ENCODE measurements at regions not wholly inside any gene's neighbourhood (a gene's known extent, or its start where the extent isn't known, plus 50 kb on each side); places are given as distances from the start of the nearest gene placed in this dataset.

GRCh38 chr6:9307187-9307586, 871.8 kb upstream of the SLC35B3 start:
- intact Hi-C loops (cut with micrococcal nuclease; ENCODE audit: unreplicated experiment), result no loop called here
- BruUV-seq (replicated peaks), result no TSS peak
- Histone ChIP-seq H3K4me1 (ENCODE audit: control insufficient read depth, insufficient read depth, low read length) (no peaks in the 10 kb centered on the region), H3K27ac (ENCODE audit: low read length) (no peak overlapping the region), H3K9me3 (ENCODE audit: control insufficient read depth, insufficient read depth, low read depth, low read length) (no peaks in the 10 kb centered on the region), H3K36me3 (ENCODE audit: control insufficient read depth, insufficient read depth, low read length) (no peaks in the 10 kb centered on the region), H3K27me3 (ENCODE audit: control insufficient read depth, insufficient read depth, low read length) (no peaks in the 10 kb centered on the region), H3K4me3 (ENCODE audit: low read depth in 2 of 2, low read length in 2 of 2) (no peak overlapping the region)
- ATAC-seq (no peak), DNase-seq (ENCODE audit: low read depth, low spot score) (no peak)
- CTCF ChIA-PET, result no interaction called here
- no peak for TF ChIP-seq SIN3A (IDR thresholded peaks at IDR 0.05; ENCODE audit: borderline replicate concordance, insufficient read depth, low read depth, low read length)
- TF ChIP-seq CTCF (IDR thresholded peaks at IDR 0.05), result no peak
- no peak for TF ChIP-seq REST (IDR thresholded peaks at IDR 0.05; ENCODE audit: insufficient read depth in 1 of 2, low read depth in 2 of 2, low read length in 1 of 2)
- no peak for TF ChIP-seq POLR2AphosphoS5 (IDR thresholded peaks at IDR 0.05; ENCODE audit: low read depth, low read length)
- TF ChIP-seq TCF7L2 (IDR thresholded peaks at IDR 0.05; ENCODE audit: low read depth, low read length), result no peak
- POLR2A ChIA-PET, result no interaction called here
- in situ Hi-C loops (cut with HindIII; ENCODE audit: low pct_unique_long_range_greater_than_20kb, low sequenced_read_pairs), result no loop called here

DNA sequence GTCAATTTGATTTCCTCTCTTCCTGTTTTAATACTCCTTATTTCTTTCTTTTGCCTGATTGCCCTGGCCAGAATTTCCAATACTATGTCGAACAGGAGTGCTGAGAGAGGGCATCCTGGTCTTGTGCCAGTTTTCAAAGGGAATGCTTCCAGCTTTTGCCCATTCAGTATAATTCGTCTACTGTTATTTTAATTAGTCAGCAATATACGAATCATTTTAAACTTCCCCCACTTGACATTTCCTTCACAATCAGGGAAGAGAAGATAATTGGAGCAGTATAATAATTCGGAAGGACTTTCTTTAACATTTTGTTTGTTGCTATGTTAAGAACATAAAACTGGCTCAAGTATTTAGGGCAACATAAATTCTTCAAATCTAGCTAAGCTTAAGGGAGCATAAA, 860.3 kb upstream of the SLC35B3 start:
- Histone ChIP-seq H3K36me3 (ENCODE audit: control insufficient read depth, insufficient read depth, low read length) (no peaks in the 10 kb centered on the region), H3K9me3 (ENCODE audit: control insufficient read depth, insufficient read depth, low read depth, low read length) (no peaks in the 10 kb centered on the region), H3K27me3 (ENCODE audit: control insufficient read depth, insufficient read depth, low read length) (no peaks in the 10 kb centered on the region), H3K4me3 (ENCODE audit: low read depth in 2 of 2, low read length in 2 of 2) (no peak overlapping the region), H3K27ac (ENCODE audit: low read length) (no peak overlapping the region), H3K4me1 (ENCODE audit: control insufficient read depth, insufficient read depth, low read length) (no peaks in the 10 kb centered on the region)
- TF ChIP-seq REST (IDR thresholded peaks at IDR 0.05; ENCODE audit: insufficient read depth in 1 of 2, low read depth in 2 of 2, low read length in 1 of 2) (no peak), CTCF (IDR thresholded peaks at IDR 0.05) (no peak), TCF7L2 (IDR thresholded peaks at IDR 0.05; ENCODE audit: low read depth, low read length) (no peak), SIN3A (IDR thresholded peaks at IDR 0.05; ENCODE audit: borderline replicate concordance, insufficient read depth, low read depth, low read length) (no peak), POLR2AphosphoS5 (IDR thresholded peaks at IDR 0.05; ENCODE audit: low read depth, low read length) (no peak)
- no TSS peak for BruUV-seq (replicated peaks)
- POLR2A ChIA-PET, result no interaction called here
- ATAC-seq (no peak), DNase-seq (ENCODE audit: low read depth, low spot score) (no peak)
- intact Hi-C loops (cut with micrococcal nuclease; ENCODE audit: unreplicated experiment) (no loop called here), in situ Hi-C loops (cut with HindIII; ENCODE audit: low pct_unique_long_range_greater_than_20kb, low sequenced_read_pairs) (no loop called here)
- CTCF ChIA-PET, result no interaction called here

Data from Panc1 (cell line).